ACHN (cell line): ENCODE measurements at regions not wholly inside any gene's neighbourhood (a gene's known extent, or its start where the extent isn't known, plus 50 kb on each side); places are given as distances from the start of the nearest gene placed in this dataset.

Experiments used
- DNase-seq: peaks from one replicate; pipeline ENCODE4 v3.0.0-alpha.2; 2015
- in situ Hi-C: cut with HindIII; loops from 2 replicates; pipeline ENCODE4 v1.10.0; 2017; ENCODE audit warnings: low sequenced_read_pairs, low pct_ligation_motif_present, low pct_unique_long_range_greater_than_20kb

GRCh38 chr14:101482066-101482465, 79.2 kb upstream of the DIO3 start:
- in situ Hi-C loops: no loop called here

DNA sequence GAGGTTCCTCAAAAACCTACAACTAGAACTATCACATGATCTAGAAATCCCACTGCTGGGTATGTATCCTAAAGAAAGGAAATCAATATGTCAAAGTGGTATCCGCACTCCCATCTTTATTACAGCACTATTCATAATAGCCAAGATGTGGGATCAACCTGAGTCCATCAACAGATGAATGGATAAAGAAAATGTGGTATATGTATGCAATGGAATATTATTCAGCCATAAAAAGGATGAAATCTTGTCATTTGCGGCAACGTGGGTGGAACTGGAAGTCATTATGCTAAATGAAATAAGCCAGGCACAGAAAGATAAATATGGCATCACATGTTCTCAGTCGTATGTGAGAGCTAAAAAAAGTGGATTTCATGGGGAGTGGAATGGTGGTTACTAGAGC, 77.5 kb upstream of the DIO3 start:
- in situ Hi-C loops: no loop called here
- no peak for DNase-seq

More at GRCh38 chr14:101482066-101482465, 79.2 kb upstream of the DIO3 start:
- DNase-seq: no peak

GRCh38 chr14:101489092-101489760, 72.1 kb upstream of the DIO3 start:
- DNase-seq: no peak

DNA sequence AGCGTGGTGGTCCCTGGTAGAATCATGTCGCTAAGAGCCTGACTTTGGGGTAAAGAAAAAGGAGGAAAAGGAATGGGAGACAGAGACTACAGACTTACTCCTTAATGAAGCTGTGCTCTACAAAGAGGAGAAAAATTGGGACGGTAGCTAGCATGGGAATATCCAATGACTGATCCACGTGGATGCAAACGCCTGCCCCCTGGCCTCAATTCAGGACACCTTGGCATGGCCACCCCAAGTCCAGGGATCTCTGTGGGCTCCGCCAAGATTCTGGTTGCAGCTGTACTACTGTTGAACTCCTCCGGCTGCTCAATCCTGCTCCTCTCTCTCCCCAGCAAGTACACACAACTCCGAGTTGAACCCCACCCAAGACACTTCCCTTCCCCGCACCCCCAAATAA, 70.5 kb upstream of the DIO3 start:
- no peak for DNase-seq
- in situ Hi-C loops: no loop called here

More at GRCh38 chr14:101489092-101489760, 72.1 kb upstream of the DIO3 start:
- in situ Hi-C loops: no loop called here

DNA sequence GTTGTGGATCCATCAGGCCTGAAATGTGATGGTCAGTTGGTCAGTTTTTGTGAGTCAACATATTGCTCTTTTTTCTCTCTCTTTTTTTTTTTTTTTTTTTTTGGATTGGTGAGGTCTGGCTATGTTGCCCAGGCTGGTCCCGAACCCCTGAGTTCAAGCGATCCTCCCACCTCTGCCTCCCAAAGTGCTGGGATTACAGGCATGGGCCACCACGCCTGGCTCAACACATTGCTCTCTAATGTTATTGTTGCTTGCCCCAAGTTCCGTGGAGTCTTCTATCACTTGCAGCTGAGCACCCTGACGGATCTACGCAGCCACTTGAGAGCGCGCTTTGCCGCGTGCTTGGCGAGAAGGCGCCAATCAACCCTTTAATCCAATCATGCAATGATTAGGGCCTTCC, 69.5 kb upstream of the DIO3 start:
- no peak for DNase-seq
- in situ Hi-C loops: no loop called here

- no peak for DNase-seq
- in situ Hi-C loops: no loop called here
These were observed 68.6 kb upstream of the DIO3 start for GRCh38 chr14:101492716-101493115.

GRCh38 chr14:101494826-101495225, 66.5 kb upstream of the DIO3 start:
- no peak for DNase-seq
- in situ Hi-C loops: no loop called here

DNA sequence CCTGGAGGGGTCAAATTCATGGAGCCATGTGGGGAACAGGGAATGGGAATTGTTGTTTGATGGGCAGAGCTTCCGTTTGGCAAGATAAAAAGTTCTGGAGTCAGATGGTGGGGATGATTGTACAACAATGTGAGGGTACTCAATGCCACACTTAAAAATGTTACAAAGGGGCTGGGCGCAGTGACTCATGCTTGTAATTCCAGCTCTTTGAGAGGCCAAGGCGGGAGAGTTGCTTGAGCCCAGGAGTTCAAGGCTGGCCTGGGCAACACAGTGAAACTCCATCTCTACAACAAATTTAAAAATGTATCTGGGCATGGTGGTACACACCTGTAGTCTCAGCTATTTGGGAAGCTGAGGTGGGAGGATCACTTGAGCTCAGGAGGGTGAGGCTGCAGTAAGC, 66.0 kb upstream of the DIO3 start:
- DNase-seq: no peak
- in situ Hi-C loops: no loop called here

DNA sequence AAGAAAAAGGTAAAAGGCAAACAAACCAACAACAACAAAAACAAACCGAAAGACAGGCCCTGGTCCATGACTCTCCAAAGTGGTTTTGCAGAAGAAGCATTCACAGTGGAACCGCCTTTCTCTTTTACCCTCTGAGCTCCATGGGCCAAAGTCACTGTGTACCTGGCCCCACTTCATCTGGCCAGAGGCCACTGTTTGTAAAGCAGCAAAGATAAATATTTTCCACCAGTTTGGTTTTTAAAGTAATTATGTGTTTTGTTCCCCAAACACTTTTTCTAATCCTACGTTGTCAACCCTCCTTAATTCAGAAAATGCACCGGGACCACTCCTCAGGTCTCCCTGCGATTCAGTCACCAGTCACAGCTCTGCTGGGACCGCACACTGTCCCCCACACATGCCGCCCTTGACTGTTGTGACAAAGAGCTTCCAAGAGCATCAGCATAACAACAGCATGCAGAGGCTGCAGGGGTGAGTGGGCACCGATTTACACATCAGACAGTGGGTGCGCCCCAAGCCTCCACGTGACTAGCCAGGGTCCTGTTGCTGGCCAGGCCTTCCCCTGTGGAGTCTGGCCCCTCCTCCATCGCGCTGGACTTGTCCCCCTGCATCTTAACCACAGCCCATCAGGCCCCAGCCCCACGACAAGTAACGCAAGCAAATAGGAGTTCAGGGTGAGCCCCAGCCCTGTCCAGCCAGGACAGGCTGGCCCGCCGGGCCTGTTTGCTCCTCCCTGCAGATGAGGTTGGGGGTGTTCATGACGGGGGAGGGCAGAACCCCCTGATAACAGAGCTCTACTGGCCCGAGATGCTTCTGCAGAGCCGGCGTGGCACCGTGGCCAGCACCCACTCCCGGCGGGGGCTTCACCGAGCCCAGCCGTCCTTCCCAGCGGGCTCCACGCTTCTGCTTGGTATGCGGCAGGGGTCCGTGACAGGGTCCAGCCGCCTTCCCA, 65.2 kb upstream of the DIO3 start:
- DNase-seq: no peak
- in situ Hi-C loops: no loop called here

GRCh38 chr14:101496776-101497683, 64.3 kb upstream of the DIO3 start:
- DNase-seq: no peak
- in situ Hi-C loops: no loop called here

DNA sequence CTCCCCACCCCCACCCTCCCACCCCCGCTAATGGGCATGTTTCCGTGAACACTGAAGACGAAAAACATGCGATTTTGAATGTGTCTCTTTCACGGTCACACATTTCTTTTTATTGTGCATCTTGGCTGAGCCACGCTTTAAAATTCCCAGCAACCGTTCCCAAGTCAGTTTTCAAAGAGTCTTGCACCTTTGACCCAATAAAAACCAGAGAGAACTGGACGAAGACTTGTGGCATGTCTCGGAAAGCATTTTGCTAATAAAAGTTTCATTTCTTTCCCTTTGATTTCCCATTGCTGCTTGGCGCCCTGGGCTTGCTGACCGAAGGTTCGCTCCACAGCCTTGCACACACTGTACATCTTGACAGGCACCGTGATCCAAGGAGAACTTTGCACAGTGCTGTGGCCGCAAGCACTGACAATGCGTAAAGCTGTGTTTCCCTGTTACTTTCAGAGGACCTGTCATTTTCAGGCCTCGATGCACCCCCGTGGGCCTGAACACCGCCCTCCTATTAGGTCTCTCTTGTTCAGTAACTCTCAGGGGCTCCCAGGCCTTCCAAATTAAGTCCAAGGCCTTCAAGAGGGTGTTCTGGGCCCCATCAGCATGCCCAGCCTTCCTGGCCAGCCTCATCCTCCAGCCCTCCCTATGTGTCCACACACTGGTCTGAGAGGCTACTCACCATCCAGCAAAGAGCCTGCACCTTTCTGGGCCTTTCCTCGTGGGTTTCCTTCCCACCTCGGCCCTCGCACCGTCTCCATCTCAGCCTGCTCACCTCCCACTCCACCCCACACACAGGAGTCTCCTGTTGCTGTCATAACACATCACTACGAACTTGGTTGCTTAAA, 63.4 kb upstream of the DIO3 start:
- in situ Hi-C loops: no loop called here

DNA sequence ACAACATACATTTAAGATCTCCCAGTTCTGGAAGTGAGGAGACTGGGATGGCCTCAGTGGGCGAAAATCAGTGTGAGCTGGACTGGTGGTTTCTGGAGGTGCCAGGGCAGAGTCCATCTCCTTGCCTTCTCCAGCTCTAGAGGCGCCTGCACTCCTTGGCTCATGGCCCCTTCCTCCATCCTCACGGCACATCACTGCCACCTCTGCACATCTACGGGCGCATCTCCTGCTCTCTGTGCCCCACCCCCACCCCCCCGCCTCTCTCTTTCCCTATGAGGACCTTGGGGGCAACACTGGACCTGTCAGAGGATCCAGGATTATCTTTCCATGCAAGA, 62.8 kb upstream of the DIO3 start:
- in situ Hi-C loops: no loop called here
- no peak for DNase-seq

More for the DNA sequence above, 63.4 kb upstream of the DIO3 start:
- no peak for DNase-seq

DNA sequence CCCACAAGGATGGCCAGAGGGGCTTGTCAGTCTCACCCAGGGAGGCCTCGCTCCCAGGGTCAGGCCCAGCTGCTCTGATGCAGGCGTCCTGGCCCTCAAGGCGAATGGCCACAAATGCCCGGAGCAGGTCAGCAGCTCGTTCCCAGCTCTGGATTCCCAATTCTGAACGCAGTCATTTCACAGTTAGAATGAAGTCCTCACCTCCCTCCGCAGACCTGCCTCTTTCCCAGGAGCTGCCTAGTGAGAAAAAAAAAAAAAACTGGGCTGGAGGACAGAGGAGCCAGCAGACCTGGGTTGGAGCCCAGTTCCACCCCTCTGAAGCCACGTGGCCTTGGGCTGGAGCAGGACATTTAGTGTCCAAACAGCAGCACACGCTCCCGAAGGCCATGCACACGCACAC, 62.2 kb upstream of the DIO3 start:
- DNase-seq: no peak
- in situ Hi-C loops: no loop called here

DNA sequence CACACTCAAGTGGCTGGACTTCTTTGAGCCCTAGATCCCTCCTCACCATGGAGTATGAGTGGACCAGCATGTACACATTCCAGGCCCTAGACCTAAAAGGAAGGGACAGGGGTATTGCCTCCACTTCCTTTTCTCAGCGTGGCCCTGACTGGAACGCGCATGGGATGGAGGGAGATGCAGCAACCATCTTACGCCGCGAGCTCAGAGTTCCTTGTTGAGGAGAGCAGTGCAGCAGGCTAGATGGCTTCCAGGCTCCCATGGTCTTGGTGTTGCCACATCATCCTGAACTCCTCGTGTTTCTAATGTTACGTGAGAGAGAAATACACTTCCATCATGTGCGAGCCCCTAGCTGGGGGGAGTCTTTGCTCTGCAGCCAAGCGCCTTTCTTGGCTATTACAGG, 61.8 kb upstream of the DIO3 start:
- DNase-seq: no peak
- in situ Hi-C loops: no loop called here

- in situ Hi-C loops: no loop called here
- DNase-seq: no peak
These were observed 61.2 kb upstream of the DIO3 start for GRCh38 chr14:101500061-101500460.

DNA sequence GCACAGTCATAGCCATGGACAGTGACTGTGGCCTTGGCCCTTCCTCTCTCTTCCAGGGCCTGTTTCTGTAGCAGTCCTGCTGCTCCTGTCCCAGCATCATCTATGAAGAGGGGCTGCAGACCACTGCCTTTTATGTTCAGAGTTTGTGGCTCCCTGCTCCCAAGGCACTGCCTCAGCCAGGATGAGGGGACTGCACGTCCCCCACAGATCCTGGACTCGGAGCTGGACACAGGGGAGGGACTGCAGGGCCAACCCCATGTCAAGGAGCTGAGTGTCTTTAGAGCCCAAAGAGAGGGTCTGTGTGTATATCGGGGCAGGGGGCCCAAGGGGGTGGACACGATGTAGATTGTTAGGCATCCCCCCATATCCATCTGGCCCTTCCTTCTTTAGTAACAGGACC, 60.6 kb upstream of the DIO3 start:
- in situ Hi-C loops: no loop called here
- DNase-seq: no peak

- DNase-seq: no peak
- in situ Hi-C loops: no loop called here
These were observed 60.0 kb upstream of the DIO3 start for GRCh38 chr14:101501341-101501740.
